OCI-LY1 (cell line): ENCODE measurements at regions not wholly inside any gene's neighbourhood (a gene's known extent, or its start where the extent isn't known, plus 50 kb on each side); places are given as distances from the start of the nearest gene placed in this dataset.

Experiments
- H2AFZ ChIP-seq: fragments of 200-600 bp; sonication (generic), shearing (Covaris generic); 2 replicates; pipeline ENCODE4 v1.6.0; 2014; ENCODE audit warnings: antibody characterized with exemption, mild to moderate bottlenecking, low read length
- H3F3A ChIP-seq: fragments of 200-600 bp; sonication (generic), shearing (Covaris generic); 2 replicates; pipeline ENCODE4 v1.6.0; 2014; ENCODE audit warnings: mild to moderate bottlenecking, antibody characterized with exemption, low read length, moderate library complexity; ENCODE audit not compliant: insufficient read depth
- H3K27ac ChIP-seq: fragments of 200-600 bp; sonication (generic); 2 replicates; pipeline ENCODE4 v1.5.1; 2014; ENCODE audit warnings: low read length, mixed run types, mild to moderate bottlenecking, low read depth; ENCODE audit not compliant: poor library complexity, severe bottlenecking
- H3K27me3 ChIP-seq: fragments of 200-600 bp; sonication (generic); 2 replicates; pipeline ENCODE4 v1.6.0; 2014; ENCODE audit warnings: antibody characterized with exemption, mild to moderate bottlenecking, low read length, moderate library complexity; ENCODE audit not compliant: insufficient read depth
- H3K36me3 ChIP-seq: fragments of 200-600 bp; sonication (generic); 2 replicates; pipeline ENCODE4 v1.6.1; 2014; ENCODE audit warnings: mild to moderate bottlenecking, antibody characterized with exemption, low read length, moderate library complexity, mixed read lengths; ENCODE audit not compliant: insufficient read depth
- H3K4me1 ChIP-seq: fragments of 200-600 bp; sonication (generic); 2 replicates; pipeline ENCODE4 v1.5.1; 2014; ENCODE audit warnings: mild to moderate bottlenecking, low read length, moderate library complexity; ENCODE audit not compliant: insufficient read depth, severe bottlenecking
- H3K4me2 ChIP-seq: fragments of 200-600 bp; sonication (generic), shearing (Covaris generic); 2 replicates; pipeline ENCODE4 v1.6.1; 2014; ENCODE audit warnings: low read length
- H3K4me3 ChIP-seq: fragments of 200-600 bp; sonication (generic); 2 replicates; pipeline ENCODE4 v1.5.1; 2014; ENCODE audit warnings: low read length, low read depth, mild to moderate bottlenecking, mixed read lengths; ENCODE audit not compliant: poor library complexity, severe bottlenecking
- H3K79me2 ChIP-seq: fragments of 200-600 bp; shearing (Covaris generic); 2 replicates; pipeline ENCODE4 v1.6.1; 2016; ENCODE audit warnings: mixed run types, low read length, mixed read lengths; ENCODE audit not compliant: insufficient read depth
- H3K9ac ChIP-seq: fragments of 200-600 bp; sonication (generic), shearing (Covaris generic); 2 replicates; pipeline ENCODE4 v1.6.1; 2014; ENCODE audit warnings: mild to moderate bottlenecking, low read length, mixed read lengths
- H3K9me2 ChIP-seq: fragments of 200-600 bp; sonication (generic), shearing (Covaris generic); 2 replicates; pipeline ENCODE4 v1.6.1; 2014; ENCODE audit warnings: low read depth, mild to moderate bottlenecking, low read length, mixed read lengths
- H3K9me3 ChIP-seq: fragments of 200-600 bp; shearing (Covaris generic); 2 replicates; pipeline ENCODE4 v1.6.1; 2014; ENCODE audit warnings: low read length, mixed read lengths
- H4K20me1 ChIP-seq: fragments of 200-600 bp; sonication (generic), shearing (Covaris generic); 2 replicates; pipeline ENCODE4 v1.6.0; 2016; ENCODE audit warnings: mild to moderate bottlenecking, low read length; ENCODE audit not compliant: insufficient read depth
- EZH2 ChIP-seq: fragments of 200-600 bp; sonication (generic), shearing (Covaris generic); IDR thresholded peaks from 2 replicates; pipeline ENCODE4 v1.8.0; 2017; ENCODE audit warnings: borderline replicate concordance, mixed run types, mild to moderate bottlenecking, antibody characterized with exemption, low read length, moderate library complexity, mixed read lengths
- TF ChIP-seq, protein P1 (sequence below): fragments of 200-600 bp; sonication (generic), shearing (Covaris generic); IDR thresholded peaks from 2 replicates; pipeline ENCODE4 v1.5.1; 2017; ENCODE audit warnings: mild to moderate bottlenecking, antibody characterized with exemption, low read length, moderate library complexity, mixed read lengths

DNA sequence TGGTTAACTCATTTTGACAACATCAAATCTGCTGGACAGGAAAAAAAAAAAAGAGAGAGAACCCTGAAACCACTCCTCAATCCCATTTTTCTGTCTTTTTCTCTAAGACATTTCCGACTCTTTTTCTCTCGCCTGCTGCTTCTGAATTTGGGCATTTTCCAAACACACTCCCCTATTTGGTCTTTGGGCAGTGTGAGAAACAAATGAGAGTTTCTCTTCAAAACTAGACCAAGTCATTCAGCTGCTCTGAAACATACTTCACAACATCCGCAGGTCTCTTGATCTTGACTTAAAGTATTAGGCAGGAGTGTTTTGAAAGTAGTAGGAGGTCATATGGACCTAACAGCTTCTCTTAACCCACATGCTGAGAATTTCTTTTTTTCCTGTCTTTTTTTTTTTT is 364.8 kb upstream of the ESRRG start:
- Histone ChIP-seq H3F3A (no peaks in the 10 kb centered on the region), H3K4me1 (no peaks in the 10 kb centered on the region), H3K9me3 (no peaks in the 10 kb centered on the region), H3K4me3 (no peak overlapping the region), H3K9me2 (no peaks in the 10 kb centered on the region), H2AFZ (no peak overlapping the region), H3K4me2 (no peak overlapping the region), H3K36me3 (no peaks in the 10 kb centered on the region), H3K9ac (no peak overlapping the region), H3K27ac (no peak overlapping the region), H3K79me2 (no peaks in the 10 kb centered on the region), H3K27me3 (no peaks in the 10 kb centered on the region), H4K20me1 (no peaks in the 10 kb centered on the region)
- no peak for TF ChIP-seq EZH2
- TF ChIP-seq, protein P1, sequence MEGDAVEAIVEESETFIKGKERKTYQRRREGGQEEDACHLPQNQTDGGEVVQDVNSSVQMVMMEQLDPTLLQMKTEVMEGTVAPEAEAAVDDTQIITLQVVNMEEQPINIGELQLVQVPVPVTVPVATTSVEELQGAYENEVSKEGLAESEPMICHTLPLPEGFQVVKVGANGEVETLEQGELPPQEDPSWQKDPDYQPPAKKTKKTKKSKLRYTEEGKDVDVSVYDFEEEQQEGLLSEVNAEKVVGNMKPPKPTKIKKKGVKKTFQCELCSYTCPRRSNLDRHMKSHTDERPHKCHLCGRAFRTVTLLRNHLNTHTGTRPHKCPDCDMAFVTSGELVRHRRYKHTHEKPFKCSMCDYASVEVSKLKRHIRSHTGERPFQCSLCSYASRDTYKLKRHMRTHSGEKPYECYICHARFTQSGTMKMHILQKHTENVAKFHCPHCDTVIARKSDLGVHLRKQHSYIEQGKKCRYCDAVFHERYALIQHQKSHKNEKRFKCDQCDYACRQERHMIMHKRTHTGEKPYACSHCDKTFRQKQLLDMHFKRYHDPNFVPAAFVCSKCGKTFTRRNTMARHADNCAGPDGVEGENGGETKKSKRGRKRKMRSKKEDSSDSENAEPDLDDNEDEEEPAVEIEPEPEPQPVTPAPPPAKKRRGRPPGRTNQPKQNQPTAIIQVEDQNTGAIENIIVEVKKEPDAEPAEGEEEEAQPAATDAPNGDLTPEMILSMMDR, result no peak

DNA sequence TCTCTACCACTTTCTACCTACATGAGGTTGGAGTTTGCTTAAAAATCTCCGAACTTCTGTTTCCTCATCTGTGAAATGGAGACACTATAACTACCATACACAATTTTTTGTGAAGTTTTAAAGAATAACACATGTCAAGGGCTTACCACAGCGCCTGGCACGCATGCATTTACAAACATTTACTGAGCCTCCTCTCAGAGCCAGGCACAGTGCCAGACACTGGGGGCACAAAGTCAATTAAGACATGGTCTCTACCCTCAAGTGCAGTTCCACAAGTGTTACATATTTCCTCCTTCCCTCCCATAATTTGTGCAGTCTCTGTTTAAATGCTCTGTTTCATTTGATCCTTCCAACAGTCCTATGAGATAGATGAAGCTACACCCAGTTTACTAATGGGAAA is 356.4 kb upstream of the ESRRG start:
- Histone ChIP-seq H3K79me2 (no peaks in the 10 kb centered on the region), H3K36me3 (no peaks in the 10 kb centered on the region), H3K9me2 (no peaks in the 10 kb centered on the region), H4K20me1 (no peaks in the 10 kb centered on the region), H2AFZ (no peak overlapping the region), H3K4me3 (no peak overlapping the region), H3K27me3 (no peaks in the 10 kb centered on the region), H3K27ac (no peak overlapping the region), H3K4me2 (no peak overlapping the region), H3K9ac (no peak overlapping the region), H3K4me1 (no peaks in the 10 kb centered on the region), H3K9me3 (no peaks in the 10 kb centered on the region), H3F3A (no peaks in the 10 kb centered on the region)
- TF ChIP-seq, protein P1, result no peak
- TF ChIP-seq EZH2, result no peak

DNA sequence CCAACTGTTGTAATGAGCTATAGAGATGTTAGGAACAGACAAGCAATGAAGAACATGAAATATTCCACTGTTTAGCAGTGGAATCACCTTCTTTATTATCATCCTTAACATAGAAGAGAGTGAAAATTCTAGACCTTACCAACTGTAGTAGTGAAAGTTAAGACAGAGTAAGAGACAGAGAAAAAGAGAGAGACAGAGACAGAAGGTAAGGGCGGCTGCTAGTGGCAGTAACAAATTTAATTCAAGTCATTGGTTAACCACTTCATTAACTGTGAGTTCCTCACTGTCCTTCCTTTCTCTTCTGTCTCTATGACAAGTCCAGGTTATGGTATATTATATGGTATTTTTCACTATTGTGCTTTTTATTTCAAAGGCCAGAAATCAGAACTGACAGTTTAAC is 355.7 kb upstream of the ESRRG start:
- Histone ChIP-seq H2AFZ (no peak overlapping the region), H3K4me1 (no peaks in the 10 kb centered on the region), H4K20me1 (no peaks in the 10 kb centered on the region), H3K9ac (no peak overlapping the region), H3K36me3 (no peaks in the 10 kb centered on the region), H3K27me3 (no peaks in the 10 kb centered on the region), H3F3A (no peaks in the 10 kb centered on the region), H3K4me2 (no peak overlapping the region), H3K27ac (no peak overlapping the region), H3K79me2 (no peaks in the 10 kb centered on the region), H3K4me3 (no peak overlapping the region), H3K9me3 (no peaks in the 10 kb centered on the region), H3K9me2 (no peaks in the 10 kb centered on the region)
- TF ChIP-seq, protein P1, result no peak
- no peak for TF ChIP-seq EZH2
